ENCODE measurements at regions not wholly inside any gene's neighbourhood (a gene's known extent, or its start where the extent isn't known, plus 50 kb on each side); places are given as distances from the start of the nearest gene placed in this dataset.
A peak's percentile ranks its signal among the peaks of the same experiment; 100 is the strongest.

DNA sequence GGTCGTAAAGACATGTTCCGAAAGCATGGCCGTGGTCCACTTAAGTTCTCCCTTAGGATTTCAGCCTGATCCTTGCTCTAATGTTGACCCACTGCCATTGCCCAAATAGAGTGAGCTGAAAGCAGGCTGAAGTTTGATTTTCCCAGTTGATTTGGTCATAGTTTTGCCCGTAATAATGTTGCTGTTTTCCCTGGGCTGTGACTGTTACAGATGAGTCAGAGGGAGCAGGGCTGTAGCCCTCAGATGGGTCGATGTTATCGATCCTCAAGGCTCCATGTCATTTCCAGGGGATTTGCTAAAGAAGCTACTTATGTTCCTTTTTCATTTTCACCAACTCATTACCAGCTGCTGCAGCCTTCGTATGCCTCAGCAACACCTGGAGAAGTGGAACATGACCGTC lies 169.0 kb upstream of the ZFHX3 start:
- Histone ChIP-seq H3K36me3 (ENCODE audit: low read depth) (no peaks in the 10 kb centered on the region), H3K4me3 (no peak overlapping the region), H3K4me1 (ENCODE audit: low read depth) (no peaks in the 10 kb centered on the region), H3K9me3 (no peaks in the 10 kb centered on the region)
- TF ChIP-seq, protein P1, sequence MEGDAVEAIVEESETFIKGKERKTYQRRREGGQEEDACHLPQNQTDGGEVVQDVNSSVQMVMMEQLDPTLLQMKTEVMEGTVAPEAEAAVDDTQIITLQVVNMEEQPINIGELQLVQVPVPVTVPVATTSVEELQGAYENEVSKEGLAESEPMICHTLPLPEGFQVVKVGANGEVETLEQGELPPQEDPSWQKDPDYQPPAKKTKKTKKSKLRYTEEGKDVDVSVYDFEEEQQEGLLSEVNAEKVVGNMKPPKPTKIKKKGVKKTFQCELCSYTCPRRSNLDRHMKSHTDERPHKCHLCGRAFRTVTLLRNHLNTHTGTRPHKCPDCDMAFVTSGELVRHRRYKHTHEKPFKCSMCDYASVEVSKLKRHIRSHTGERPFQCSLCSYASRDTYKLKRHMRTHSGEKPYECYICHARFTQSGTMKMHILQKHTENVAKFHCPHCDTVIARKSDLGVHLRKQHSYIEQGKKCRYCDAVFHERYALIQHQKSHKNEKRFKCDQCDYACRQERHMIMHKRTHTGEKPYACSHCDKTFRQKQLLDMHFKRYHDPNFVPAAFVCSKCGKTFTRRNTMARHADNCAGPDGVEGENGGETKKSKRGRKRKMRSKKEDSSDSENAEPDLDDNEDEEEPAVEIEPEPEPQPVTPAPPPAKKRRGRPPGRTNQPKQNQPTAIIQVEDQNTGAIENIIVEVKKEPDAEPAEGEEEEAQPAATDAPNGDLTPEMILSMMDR (IDR thresholded peaks at IDR 0.05) = no peak
- DNase-seq (no peak), ATAC-seq (no peak)
- intact Hi-C loops (cut with DNase I, micrococcal nuclease) = no loop called here

DNA sequence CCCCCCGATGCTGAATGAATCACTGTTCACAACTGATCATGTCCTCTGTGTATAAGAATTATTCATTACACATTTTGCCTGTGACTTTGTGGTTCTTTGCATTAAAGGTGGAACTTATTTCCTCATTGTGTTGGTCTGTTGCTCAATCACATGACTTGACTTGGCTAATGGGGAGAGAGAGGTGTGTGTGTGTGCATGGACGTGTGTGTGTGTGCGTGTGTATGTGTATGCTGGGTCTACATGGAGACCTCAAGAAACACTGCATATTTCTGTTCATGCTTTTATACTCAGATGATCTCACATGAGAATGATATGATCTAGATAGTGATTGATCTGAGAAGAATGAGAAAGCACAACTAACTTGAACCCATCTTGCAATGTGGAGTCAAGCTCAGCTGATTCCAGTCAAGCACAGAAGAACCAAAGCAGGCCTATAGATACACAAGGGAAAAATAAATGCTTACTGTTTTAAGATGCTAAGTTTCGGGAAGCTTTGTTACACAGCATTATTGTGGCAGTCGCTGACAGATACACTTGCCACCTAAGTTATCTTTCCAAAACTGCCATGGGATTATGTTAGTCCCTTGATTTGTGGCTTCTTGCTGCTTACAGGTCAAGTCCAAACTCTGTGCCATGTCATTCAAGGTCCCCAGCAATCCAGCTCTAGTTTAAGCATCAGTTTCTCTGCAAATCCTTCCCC lies 167.9 kb upstream of the ZFHX3 start:
- H3K9me3 ChIP-seq = no peaks in the 10 kb centered on the region
- TF ChIP-seq, protein P1 (IDR thresholded peaks at IDR 0.05) = no peak
- intact Hi-C loops (cut with DNase I, micrococcal nuclease) = no loop called here
- H3K36me3 ChIP-seq (ENCODE audit: low read depth) = no peaks in the 10 kb centered on the region
- H3K4me3 ChIP-seq = no peak overlapping the region
- DNase-seq (no peak), ATAC-seq (no peak)
- no peaks in the 10 kb centered on the region for H3K4me1 ChIP-seq (ENCODE audit: low read depth)

DNA sequence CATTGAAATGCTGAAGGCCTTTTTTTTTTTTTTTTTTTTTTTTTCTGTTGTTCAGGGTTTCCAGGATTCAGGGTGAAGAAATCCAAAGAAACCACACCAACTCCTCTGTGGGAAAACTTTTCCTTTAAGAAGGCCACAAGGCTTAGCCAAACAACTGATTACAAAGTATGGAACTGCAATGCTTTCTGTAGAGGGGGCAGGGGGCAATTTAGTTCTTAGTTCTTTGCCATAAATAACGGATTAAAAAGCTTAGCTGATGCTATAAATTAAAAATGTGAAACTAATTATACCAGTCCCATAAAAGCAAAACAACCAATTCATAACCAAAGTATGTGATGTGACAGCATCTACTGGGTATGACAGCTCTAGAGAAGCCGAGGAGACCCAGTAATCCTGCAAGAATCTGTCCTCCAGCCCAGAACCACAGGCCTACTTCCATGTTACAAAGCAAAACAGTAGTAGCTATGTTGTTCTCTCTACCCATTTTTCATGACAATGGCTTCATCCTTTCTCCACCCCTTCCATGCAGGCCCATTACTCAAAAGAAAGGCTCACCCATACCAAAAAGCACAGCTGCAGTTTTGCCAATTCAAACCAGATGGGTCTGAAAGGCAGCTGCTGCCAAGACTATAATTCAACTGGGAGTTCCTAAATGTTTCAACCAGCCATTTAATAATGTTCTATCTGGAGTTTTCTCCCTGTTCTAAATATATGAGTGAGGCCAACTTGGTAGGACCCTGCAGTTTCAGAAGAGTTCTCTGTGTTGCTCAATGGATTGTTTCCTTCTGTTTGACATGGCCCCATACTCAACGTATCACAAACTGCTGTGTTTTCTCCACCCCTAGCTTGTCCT lies 167.1 kb upstream of the ZFHX3 start:
- TF ChIP-seq, protein P1 (IDR thresholded peaks at IDR 0.05) = no peak
- ATAC-seq = peak; percentile 41
- no peaks in the 10 kb centered on the region for H3K9me3 ChIP-seq
- no peaks in the 10 kb centered on the region for H3K4me1 ChIP-seq (ENCODE audit: low read depth)
- intact Hi-C loops (cut with DNase I, micrococcal nuclease) = no loop called here
- no peaks in the 10 kb centered on the region for H3K36me3 ChIP-seq (ENCODE audit: low read depth)
- DNase-seq = no peak
- no peak overlapping the region for H3K4me3 ChIP-seq

DNA sequence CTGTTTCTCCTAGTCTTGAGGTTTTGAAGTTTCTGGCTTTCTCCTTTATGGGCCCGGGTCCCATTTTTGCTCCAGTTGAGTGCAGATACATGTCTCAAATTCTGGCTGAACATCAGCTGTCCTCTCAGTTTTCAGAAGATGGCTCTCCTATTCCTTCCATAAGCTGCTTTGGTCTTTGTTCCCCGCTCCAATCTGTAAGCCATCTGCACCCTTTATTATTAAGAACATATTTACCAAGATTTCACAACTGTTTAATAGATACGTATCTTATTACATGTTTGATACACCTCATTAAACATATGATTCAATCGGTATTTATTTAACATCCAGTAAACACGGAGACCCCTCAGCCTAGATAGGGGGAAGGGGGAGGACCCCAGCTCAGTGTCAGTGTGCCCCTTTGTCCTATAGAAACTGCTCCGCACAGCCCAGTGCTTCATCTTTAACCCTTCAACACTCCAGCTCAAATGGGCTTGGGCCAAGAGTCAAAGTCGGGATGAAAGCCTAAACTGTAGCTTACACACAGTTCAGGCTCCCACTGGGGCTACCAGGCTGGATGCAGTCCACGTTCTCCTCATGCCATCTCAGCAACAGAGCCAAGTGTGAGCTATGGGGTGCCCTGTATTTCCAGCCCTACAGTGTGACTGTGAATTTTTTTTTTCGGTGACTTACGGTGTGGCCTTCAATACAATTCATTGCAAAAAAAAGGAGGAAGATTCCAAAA lies 166.0 kb upstream of the ZFHX3 start:
- no peak for ATAC-seq
- Histone ChIP-seq H3K9me3 (no peaks in the 10 kb centered on the region), H3K4me1 (ENCODE audit: low read depth) (no peaks in the 10 kb centered on the region), H3K36me3 (ENCODE audit: low read depth) (no peaks in the 10 kb centered on the region), H3K4me3 (no peak overlapping the region)
- TF ChIP-seq, protein P1 (IDR thresholded peaks at IDR 0.05) = no peak
- DNase-seq = no peak
- intact Hi-C loops (cut with DNase I, micrococcal nuclease) = no loop called here

DNA sequence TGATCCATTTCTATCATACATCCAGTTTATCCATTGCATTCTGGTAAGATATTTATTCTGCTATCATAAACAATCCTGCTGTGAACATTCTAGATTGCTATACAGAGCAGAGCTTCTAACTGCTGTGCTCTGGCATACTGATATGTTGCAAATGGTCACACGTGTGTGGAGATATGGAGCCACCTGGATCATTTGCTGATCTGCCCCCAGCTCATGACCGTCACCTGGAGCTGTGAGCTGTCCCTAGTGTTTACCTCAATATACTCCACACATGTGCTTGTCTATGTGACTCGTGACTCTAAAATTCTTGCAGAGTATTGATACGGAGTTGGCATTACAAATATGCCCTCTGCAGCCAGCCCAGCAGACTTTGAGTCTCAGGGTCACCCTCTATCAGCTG lies 164.5 kb upstream of the ZFHX3 start:
- intact Hi-C loops (cut with DNase I, micrococcal nuclease) = no loop called here
- H3K36me3 ChIP-seq (ENCODE audit: low read depth) = no peaks in the 10 kb centered on the region
- TF ChIP-seq, protein P1 (IDR thresholded peaks at IDR 0.05) = no peak

More for the DNA sequence above, 164.5 kb upstream of the ZFHX3 start:
- DNase-seq = no peak
- ATAC-seq = no peak
- Histone ChIP-seq H3K9me3 (no peaks in the 10 kb centered on the region), H3K4me3 (no peak overlapping the region), H3K4me1 (ENCODE audit: low read depth) (no peaks in the 10 kb centered on the region)
